ENCODE measurements at regions not wholly inside any gene's neighbourhood (a gene's known extent, or its start where the extent isn't known, plus 50 kb on each side); places are given as distances from the start of the nearest gene placed in this dataset.

GRCh38 chr16:82366462-82366861, 196.4 kb upstream of the MPHOSPH6 start:
- TF ChIP-seq CTCF (IDR thresholded peaks at IDR 0.05; ENCODE audit: control extremely low read depth in 1 of 3, insufficient read depth in 1 of 3, low read depth in 1 of 3, low read length in 3 of 3) (no peak), RNF2 (IDR thresholded peaks at IDR 0.05; ENCODE audit: borderline replicate concordance, low read depth, low read length, missing control alignments, poor library complexity, severe bottlenecking) (no peak), TCF12 (IDR thresholded peaks at IDR 0.05; ENCODE audit: low read depth, low read length) (no peak), SUZ12 (IDR thresholded peaks at IDR 0.05; ENCODE audit: low read length) (no peak), EZH2 (IDR thresholded peaks at IDR 0.05; ENCODE audit: low read depth, low read length, severe bottlenecking) (no peak), ZNF274 (IDR thresholded peaks at IDR 0.05; ENCODE audit: borderline replicate concordance, extremely low read depth, low read length) (no peak), TAF1 (IDR thresholded peaks at IDR 0.05; ENCODE audit: low read depth, low read length) (no peak), RAD21 (IDR thresholded peaks at IDR 0.05 in 1 of 2, conservative IDR thresholded peaks at IDR 0.05 in 1 of 2; ENCODE audit: low read depth in 2 of 2, low read length in 2 of 2) (no peak), BACH1 (IDR thresholded peaks at IDR 0.05; ENCODE audit: low read length) (no peak), POLR2A (IDR thresholded peaks at IDR 0.05; ENCODE audit: control extremely low read depth in 1 of 2, low read depth in 2 of 2, low read length in 2 of 2) (no peak), POLR2AphosphoS5 (IDR thresholded peaks at IDR 0.05; ENCODE audit: low read depth, low read length) (no peak), CREB1 (IDR thresholded peaks at IDR 0.05) (no peak), MAFK (IDR thresholded peaks at IDR 0.05; ENCODE audit: low read depth, low read length) (no peak), MAX (IDR thresholded peaks at IDR 0.05) (no peak)

All from H1 (cell line).